ENCODE measurements at regions not wholly inside any gene's neighbourhood (a gene's known extent, or its start where the extent isn't known, plus 50 kb on each side); places are given as distances from the start of the nearest gene placed in this dataset.

- no peak overlapping the region for H3K4me3 ChIP-seq (ENCODE audit: low read length)
- 92% methylated on average over 2 of the region's 2 CpGs for WGBS (ENCODE audit: insufficient coverage, low lambda C conversion rate)
These were observed 494.5 kb upstream of the PKN2 start for GRCh38 chr1:88189525-88189924.

GRCh38 chr1:88191917-88192316 lies 492.2 kb upstream of the PKN2 start:
- 100% methylated on average over 2 of the region's 2 CpGs for WGBS (ENCODE audit: insufficient coverage, low lambda C conversion rate)
- H3K9me3 ChIP-seq (ENCODE audit: control insufficient read depth, low read depth, low read length), result no peaks in the 10 kb centered on the region
- H3K4me3 ChIP-seq (ENCODE audit: low read length), result no peak overlapping the region
- H3K27ac ChIP-seq (ENCODE audit: low read length), result no peak overlapping the region
- DNase-seq, result no peak
- H3K36me3 ChIP-seq (ENCODE audit: control insufficient read depth, insufficient read depth, low read length), result no peaks in the 10 kb centered on the region
- no peaks in the 10 kb centered on the region for H3K27me3 ChIP-seq (ENCODE audit: control insufficient read depth, insufficient read depth, low read length)
- no peaks in the 10 kb centered on the region for H3K4me1 ChIP-seq (ENCODE audit: control insufficient read depth, insufficient read depth, low read length)

More at GRCh38 chr1:88189525-88189924, 494.5 kb upstream of the PKN2 start:
- H3K27ac ChIP-seq (ENCODE audit: low read length), result no peak overlapping the region
- H3K36me3 ChIP-seq (ENCODE audit: control insufficient read depth, insufficient read depth, low read length), result no peaks in the 10 kb centered on the region
- H3K9me3 ChIP-seq (ENCODE audit: control insufficient read depth, low read depth, low read length), result no peaks in the 10 kb centered on the region
- H3K4me1 ChIP-seq (ENCODE audit: control insufficient read depth, insufficient read depth, low read length), result no peaks in the 10 kb centered on the region
- no peaks in the 10 kb centered on the region for H3K27me3 ChIP-seq (ENCODE audit: control insufficient read depth, insufficient read depth, low read length)
- no peak for DNase-seq

GRCh38 chr1:88194542-88194941 lies 489.5 kb upstream of the PKN2 start:
- 38% methylated on average over 1 of the region's 1 CpG for WGBS (ENCODE audit: insufficient coverage, low lambda C conversion rate)
- H3K27ac ChIP-seq (ENCODE audit: low read length), result no peak overlapping the region
- H3K4me3 ChIP-seq (ENCODE audit: low read length), result no peak overlapping the region
- H3K27me3 ChIP-seq (ENCODE audit: control insufficient read depth, insufficient read depth, low read length), result no peaks in the 10 kb centered on the region
- no peaks in the 10 kb centered on the region for H3K9me3 ChIP-seq (ENCODE audit: control insufficient read depth, low read depth, low read length)
- H3K4me1 ChIP-seq (ENCODE audit: control insufficient read depth, insufficient read depth, low read length), result no peaks in the 10 kb centered on the region
- no peak for DNase-seq
- H3K36me3 ChIP-seq (ENCODE audit: control insufficient read depth, insufficient read depth, low read length), result no peaks in the 10 kb centered on the region

GRCh38 chr1:88200545-88200944 lies 483.5 kb upstream of the PKN2 start:
- no peaks in the 10 kb centered on the region for H3K4me1 ChIP-seq (ENCODE audit: control insufficient read depth, insufficient read depth, low read length)
- no peaks in the 10 kb centered on the region for H3K36me3 ChIP-seq (ENCODE audit: control insufficient read depth, insufficient read depth, low read length)
- no peak for DNase-seq
- no peak overlapping the region for H3K4me3 ChIP-seq (ENCODE audit: low read length)
- no peak overlapping the region for H3K27ac ChIP-seq (ENCODE audit: low read length)
- no CpG with 5 or more reads among the region's 3 CpGs for whole genome bisulfite sequencing (ENCODE audit: insufficient coverage, low lambda C conversion rate)
- H3K27me3 ChIP-seq (ENCODE audit: control insufficient read depth, insufficient read depth, low read length), result no peaks in the 10 kb centered on the region
- no peaks in the 10 kb centered on the region for H3K9me3 ChIP-seq (ENCODE audit: control insufficient read depth, low read depth, low read length)

GRCh38 chr1:88204111-88204510 lies 480.0 kb upstream of the PKN2 start:
- Histone ChIP-seq H3K9me3 (ENCODE audit: control insufficient read depth, low read depth, low read length) (no peaks in the 10 kb centered on the region), H3K27ac (ENCODE audit: low read length) (no peak overlapping the region), H3K27me3 (ENCODE audit: control insufficient read depth, insufficient read depth, low read length) (no peaks in the 10 kb centered on the region), H3K4me1 (ENCODE audit: control insufficient read depth, insufficient read depth, low read length) (no peaks in the 10 kb centered on the region), H3K36me3 (ENCODE audit: control insufficient read depth, insufficient read depth, low read length) (no peaks in the 10 kb centered on the region), H3K4me3 (ENCODE audit: low read length) (no peak overlapping the region)
- WGBS (ENCODE audit: insufficient coverage, low lambda C conversion rate), result 50% methylated on average over 2 of the region's 3 CpGs
- DNase-seq, result no peak

- H3K27ac ChIP-seq (ENCODE audit: low read length), result no peak overlapping the region
- H3K36me3 ChIP-seq (ENCODE audit: control insufficient read depth, insufficient read depth, low read length), result no peaks in the 10 kb centered on the region
- no peaks in the 10 kb centered on the region for H3K9me3 ChIP-seq (ENCODE audit: control insufficient read depth, low read depth, low read length)
- H3K27me3 ChIP-seq (ENCODE audit: control insufficient read depth, insufficient read depth, low read length), result no peaks in the 10 kb centered on the region
- H3K4me3 ChIP-seq (ENCODE audit: low read length), result no peak overlapping the region
- WGBS (ENCODE audit: insufficient coverage, low lambda C conversion rate), result 80% methylated on average over 1 of the region's 1 CpG
- no peaks in the 10 kb centered on the region for H3K4me1 ChIP-seq (ENCODE audit: control insufficient read depth, insufficient read depth, low read length)
- DNase-seq, result no peak
These were observed 479.4 kb upstream of the PKN2 start for GRCh38 chr1:88204612-88205167.

GRCh38 chr1:88208389-88208788 lies 475.7 kb upstream of the PKN2 start:
- H3K36me3 ChIP-seq (ENCODE audit: control insufficient read depth, insufficient read depth, low read length), result no peaks in the 10 kb centered on the region
- H3K27ac ChIP-seq (ENCODE audit: low read length), result no peak overlapping the region
- no peaks in the 10 kb centered on the region for H3K27me3 ChIP-seq (ENCODE audit: control insufficient read depth, insufficient read depth, low read length)
- no peak for DNase-seq
- H3K4me1 ChIP-seq (ENCODE audit: control insufficient read depth, insufficient read depth, low read length), result no peaks in the 10 kb centered on the region
- no peaks in the 10 kb centered on the region for H3K9me3 ChIP-seq (ENCODE audit: control insufficient read depth, low read depth, low read length)
- WGBS (ENCODE audit: insufficient coverage, low lambda C conversion rate), result 50% methylated on average over 1 of the region's 1 CpG
- no peak overlapping the region for H3K4me3 ChIP-seq (ENCODE audit: low read length)

- WGBS (ENCODE audit: insufficient coverage, low lambda C conversion rate), result no CpG with 5 or more reads among the region's 2 CpGs
- no peak overlapping the region for H3K4me3 ChIP-seq (ENCODE audit: low read length)
- no peak for DNase-seq
- H3K27ac ChIP-seq (ENCODE audit: low read length), result no peak overlapping the region
- no peaks in the 10 kb centered on the region for H3K9me3 ChIP-seq (ENCODE audit: control insufficient read depth, low read depth, low read length)
- H3K27me3 ChIP-seq (ENCODE audit: control insufficient read depth, insufficient read depth, low read length), result no peaks in the 10 kb centered on the region
- no peaks in the 10 kb centered on the region for H3K4me1 ChIP-seq (ENCODE audit: control insufficient read depth, insufficient read depth, low read length)
- H3K36me3 ChIP-seq (ENCODE audit: control insufficient read depth, insufficient read depth, low read length), result no peaks in the 10 kb centered on the region
These were observed 473.8 kb upstream of the PKN2 start for GRCh38 chr1:88210103-88210787.

GRCh38 chr1:88216441-88216840 lies 467.6 kb upstream of the PKN2 start:
- Histone ChIP-seq H3K4me1 (ENCODE audit: control insufficient read depth, insufficient read depth, low read length) (peaks cover 22% of the 10 kb centered on the region), H3K27me3 (ENCODE audit: control insufficient read depth, insufficient read depth, low read length) (no peaks in the 10 kb centered on the region), H3K27ac (ENCODE audit: low read length) (peak overlapping the region; percentile 13), H3K36me3 (ENCODE audit: control insufficient read depth, insufficient read depth, low read length) (no peaks in the 10 kb centered on the region), H3K4me3 (ENCODE audit: low read length) (no peak overlapping the region), H3K9me3 (ENCODE audit: control insufficient read depth, low read depth, low read length) (no peaks in the 10 kb centered on the region)
- 100% methylated on average over 1 of the region's 4 CpGs for WGBS (ENCODE audit: insufficient coverage, low lambda C conversion rate)
- DNase-seq, result peak in 1 of 2 donors; percentile 38

GRCh38 chr1:88217386-88217785 lies 466.7 kb upstream of the PKN2 start:
- no peaks in the 10 kb centered on the region for H3K9me3 ChIP-seq (ENCODE audit: control insufficient read depth, low read depth, low read length)
- H3K27me3 ChIP-seq (ENCODE audit: control insufficient read depth, insufficient read depth, low read length), result no peaks in the 10 kb centered on the region
- peak; percentile 66 to 87 for DNase-seq
- H3K4me1 ChIP-seq (ENCODE audit: control insufficient read depth, insufficient read depth, low read length), result peaks cover 22% of the 10 kb centered on the region
- no peaks in the 10 kb centered on the region for H3K36me3 ChIP-seq (ENCODE audit: control insufficient read depth, insufficient read depth, low read length)
- no peak overlapping the region for H3K4me3 ChIP-seq (ENCODE audit: low read length)
- no CpG with 5 or more reads among the region's 2 CpGs for WGBS (ENCODE audit: insufficient coverage, low lambda C conversion rate)
- H3K27ac ChIP-seq (ENCODE audit: low read length), result peak overlapping the region; percentile 38

GRCh38 chr1:88219521-88219920 lies 464.6 kb upstream of the PKN2 start:
- Histone ChIP-seq H3K27ac (ENCODE audit: low read length) (no peak overlapping the region), H3K4me1 (ENCODE audit: control insufficient read depth, insufficient read depth, low read length) (peaks cover 22% of the 10 kb centered on the region), H3K36me3 (ENCODE audit: control insufficient read depth, insufficient read depth, low read length) (no peaks in the 10 kb centered on the region), H3K4me3 (ENCODE audit: low read length) (no peak overlapping the region), H3K27me3 (ENCODE audit: control insufficient read depth, insufficient read depth, low read length) (no peaks in the 10 kb centered on the region), H3K9me3 (ENCODE audit: control insufficient read depth, low read depth, low read length) (no peaks in the 10 kb centered on the region)
- DNase-seq, result peak; percentile 43 to 73
- no CpG with 5 or more reads among the region's 3 CpGs for WGBS (ENCODE audit: insufficient coverage, low lambda C conversion rate)
